ENCODE measurements at regions not wholly inside any gene's neighbourhood (a gene's known extent, or its start where the extent isn't known, plus 50 kb on each side); places are given as distances from the start of the nearest gene placed in this dataset.

GRCh38 chr4:141575884-141576283 is 60.5 kb upstream of the IL15 start:
- no peaks in the 10 kb centered on the region for H3K4me1 ChIP-seq (ENCODE audit: control insufficient read depth, insufficient read depth, low read length, poor library complexity, severe bottlenecking)
- Mint-ChIP-seq H3K36me3 (no peaks in the 10 kb centered on the region), H3K4me3 (no peak overlapping the region), H3K9me3 (peaks cover 0 to 2% (median 0%) of the 10 kb centered on the region in 7 donors), H3K4me1 (no peaks in the 10 kb centered on the region), H3K27ac (no peak overlapping the region), H3K27me3 (no peaks in the 10 kb centered on the region)
- no peak overlapping the region for H3K27ac ChIP-seq (ENCODE audit: insufficient read depth, low read length, poor library complexity, severe bottlenecking)
- no peak for ATAC-seq (ENCODE audit: low read depth in 2 of 2)
- no peak overlapping the region for H3K4me3 ChIP-seq (ENCODE audit: low read depth, low read length)
- H3K9me3 ChIP-seq (ENCODE audit: control insufficient read depth in 2 of 2, low read length in 2 of 2) = no peaks in the 10 kb centered on the region
- no peaks in the 10 kb centered on the region for H3K36me3 ChIP-seq (ENCODE audit: control insufficient read depth, insufficient read depth, low read length)
- DNase-seq = no peak
- H3K27me3 ChIP-seq (ENCODE audit: control insufficient read depth, insufficient read depth, low read length) = no peaks in the 10 kb centered on the region

- no peak for DNase-seq
- no peak overlapping the region for H3K27ac Mint-ChIP-seq
Measured at GRCh38 chr4:141576585-141577110, 59.7 kb upstream of the IL15 start.

GRCh38 chr4:141578451-141578850 is 57.9 kb upstream of the IL15 start:
- no peaks in the 10 kb centered on the region for H3K4me1 ChIP-seq (ENCODE audit: control insufficient read depth, insufficient read depth, low read length, poor library complexity, severe bottlenecking)
- H3K9me3 ChIP-seq (ENCODE audit: control insufficient read depth in 2 of 2, low read length in 2 of 2) = no peaks in the 10 kb centered on the region
- H3K4me3 ChIP-seq (ENCODE audit: low read depth, low read length) = no peak overlapping the region
- no peak overlapping the region for H3K4me3 Mint-ChIP-seq
- H3K36me3 ChIP-seq (ENCODE audit: control insufficient read depth, insufficient read depth, low read length) = no peaks in the 10 kb centered on the region
- H3K4me1 Mint-ChIP-seq = no peaks in the 10 kb centered on the region
- no peaks in the 10 kb centered on the region for H3K36me3 Mint-ChIP-seq
- H3K9me3 Mint-ChIP-seq = peaks cover 0 to 5% (median 0%) of the 10 kb centered on the region in 7 donors
- H3K27ac ChIP-seq (ENCODE audit: insufficient read depth, low read length, poor library complexity, severe bottlenecking) = no peak overlapping the region
- H3K27ac Mint-ChIP-seq = peak overlapping the region in 1 of 3 donors; percentile 34
- no peaks in the 10 kb centered on the region for H3K27me3 ChIP-seq (ENCODE audit: control insufficient read depth, insufficient read depth, low read length)
- ATAC-seq (ENCODE audit: low read depth in 2 of 2) (no peak), DNase-seq (no peak)
- H3K27me3 Mint-ChIP-seq = no peaks in the 10 kb centered on the region

More at GRCh38 chr4:141576585-141577110, 59.7 kb upstream of the IL15 start:
- Mint-ChIP-seq H3K4me3 (no peak overlapping the region), H3K4me1 (no peaks in the 10 kb centered on the region), H3K9me3 (peaks cover 0 to 2% (median 0%) of the 10 kb centered on the region in 7 donors), H3K36me3 (no peaks in the 10 kb centered on the region), H3K27me3 (no peaks in the 10 kb centered on the region)
- Histone ChIP-seq H3K9me3 (ENCODE audit: control insufficient read depth in 2 of 2, low read length in 2 of 2) (no peaks in the 10 kb centered on the region), H3K4me3 (ENCODE audit: low read depth, low read length) (no peak overlapping the region), H3K36me3 (ENCODE audit: control insufficient read depth, insufficient read depth, low read length) (no peaks in the 10 kb centered on the region), H3K27me3 (ENCODE audit: control insufficient read depth, insufficient read depth, low read length) (no peaks in the 10 kb centered on the region), H3K27ac (ENCODE audit: insufficient read depth, low read length, poor library complexity, severe bottlenecking) (no peak overlapping the region), H3K4me1 (ENCODE audit: control insufficient read depth, insufficient read depth, low read length, poor library complexity, severe bottlenecking) (no peaks in the 10 kb centered on the region)
- ATAC-seq (ENCODE audit: low read depth in 2 of 2) = no peak

- no peaks in the 10 kb centered on the region for H3K9me3 ChIP-seq (ENCODE audit: control insufficient read depth in 2 of 2, low read length in 2 of 2)
- no peak overlapping the region for H3K4me3 ChIP-seq (ENCODE audit: low read depth, low read length)
- DNase-seq (no peak), ATAC-seq (ENCODE audit: low read depth in 2 of 2) (no peak)
- no peak overlapping the region for H3K27ac ChIP-seq (ENCODE audit: insufficient read depth, low read length, poor library complexity, severe bottlenecking)
- H3K36me3 Mint-ChIP-seq = no peaks in the 10 kb centered on the region
- H3K4me1 Mint-ChIP-seq = no peaks in the 10 kb centered on the region
- H3K4me1 ChIP-seq (ENCODE audit: control insufficient read depth, insufficient read depth, low read length, poor library complexity, severe bottlenecking) = no peaks in the 10 kb centered on the region
- no peaks in the 10 kb centered on the region for H3K36me3 ChIP-seq (ENCODE audit: control insufficient read depth, insufficient read depth, low read length)
- no peaks in the 10 kb centered on the region for H3K27me3 ChIP-seq (ENCODE audit: control insufficient read depth, insufficient read depth, low read length)
- peaks cover 0 to 7% (median 1%) of the 10 kb centered on the region in 7 donors for H3K9me3 Mint-ChIP-seq
- H3K27me3 Mint-ChIP-seq = no peaks in the 10 kb centered on the region
- H3K27ac Mint-ChIP-seq = no peak overlapping the region
- no peak overlapping the region for H3K4me3 Mint-ChIP-seq
Measured at GRCh38 chr4:141580523-141580922, 55.9 kb upstream of the IL15 start.

Data from CD4-positive, CD25-positive, alpha-beta regulatory T cell (primary cell).